ENCODE measurements at regions not wholly inside any gene's neighbourhood (a gene's known extent, or its start where the extent isn't known, plus 50 kb on each side); places are given as distances from the start of the nearest gene placed in this dataset.

GRCh38 chr5:155908543-155908942 is 418.4 kb upstream of the SGCD start:
- H3K9ac ChIP-seq (ENCODE audit: low read length in 3 of 3) = no peak overlapping the region
- no peaks in the 10 kb centered on the region for H3K36me3 ChIP-seq (ENCODE audit: control insufficient read depth in 2 of 3, insufficient read depth in 3 of 3, low read length in 3 of 3)
- H3K4me3 ChIP-seq (ENCODE audit: low read length in 3 of 3) = no peak overlapping the region
- no peaks in the 10 kb centered on the region for H3K9me3 ChIP-seq (ENCODE audit: control insufficient read depth in 2 of 3, insufficient read depth in 1 of 3, low read length in 3 of 3)
- H3K27ac ChIP-seq (ENCODE audit: low read depth in 2 of 2, low read length in 2 of 2) = no peak overlapping the region
- DNase-seq (no peak), FAIRE-seq (no peak)
- TF ChIP-seq, protein P1, sequence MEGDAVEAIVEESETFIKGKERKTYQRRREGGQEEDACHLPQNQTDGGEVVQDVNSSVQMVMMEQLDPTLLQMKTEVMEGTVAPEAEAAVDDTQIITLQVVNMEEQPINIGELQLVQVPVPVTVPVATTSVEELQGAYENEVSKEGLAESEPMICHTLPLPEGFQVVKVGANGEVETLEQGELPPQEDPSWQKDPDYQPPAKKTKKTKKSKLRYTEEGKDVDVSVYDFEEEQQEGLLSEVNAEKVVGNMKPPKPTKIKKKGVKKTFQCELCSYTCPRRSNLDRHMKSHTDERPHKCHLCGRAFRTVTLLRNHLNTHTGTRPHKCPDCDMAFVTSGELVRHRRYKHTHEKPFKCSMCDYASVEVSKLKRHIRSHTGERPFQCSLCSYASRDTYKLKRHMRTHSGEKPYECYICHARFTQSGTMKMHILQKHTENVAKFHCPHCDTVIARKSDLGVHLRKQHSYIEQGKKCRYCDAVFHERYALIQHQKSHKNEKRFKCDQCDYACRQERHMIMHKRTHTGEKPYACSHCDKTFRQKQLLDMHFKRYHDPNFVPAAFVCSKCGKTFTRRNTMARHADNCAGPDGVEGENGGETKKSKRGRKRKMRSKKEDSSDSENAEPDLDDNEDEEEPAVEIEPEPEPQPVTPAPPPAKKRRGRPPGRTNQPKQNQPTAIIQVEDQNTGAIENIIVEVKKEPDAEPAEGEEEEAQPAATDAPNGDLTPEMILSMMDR (IDR thresholded peaks at IDR 0.05; ENCODE audit: borderline replicate concordance, extremely low read depth, insufficient read depth) = no peak
- no peaks in the 10 kb centered on the region for H3K27me3 ChIP-seq (ENCODE audit: control insufficient read depth, insufficient read depth, low read length)
- H3K4me1 ChIP-seq (ENCODE audit: control insufficient read depth in 2 of 3, insufficient read depth in 2 of 3, low read depth in 1 of 3, low read length in 3 of 3) = no peaks in the 10 kb centered on the region
- intact Hi-C loops (cut with DNase I) = no loop called here

GRCh38 chr5:155912291-155912690 is 414.7 kb upstream of the SGCD start:
- no peaks in the 10 kb centered on the region for H3K9me3 ChIP-seq (ENCODE audit: control insufficient read depth in 2 of 3, insufficient read depth in 1 of 3, low read length in 3 of 3)
- intact Hi-C loops (cut with DNase I) = no loop called here
- no peak overlapping the region for H3K4me3 ChIP-seq (ENCODE audit: low read length in 3 of 3)
- no peak for FAIRE-seq
- H3K4me1 ChIP-seq (ENCODE audit: control insufficient read depth in 2 of 3, insufficient read depth in 2 of 3, low read depth in 1 of 3, low read length in 3 of 3) = no peaks in the 10 kb centered on the region
- H3K27me3 ChIP-seq (ENCODE audit: control insufficient read depth, insufficient read depth, low read length) = no peaks in the 10 kb centered on the region
- DNase-seq = no peak
- H3K27ac ChIP-seq (ENCODE audit: low read depth in 2 of 2, low read length in 2 of 2) = no peak overlapping the region
- H3K36me3 ChIP-seq (ENCODE audit: control insufficient read depth in 2 of 3, insufficient read depth in 3 of 3, low read length in 3 of 3) = no peaks in the 10 kb centered on the region
- TF ChIP-seq, protein P1 (IDR thresholded peaks at IDR 0.05; ENCODE audit: borderline replicate concordance, extremely low read depth, insufficient read depth) = no peak
- H3K9ac ChIP-seq (ENCODE audit: low read length in 3 of 3) = no peak overlapping the region

DNA sequence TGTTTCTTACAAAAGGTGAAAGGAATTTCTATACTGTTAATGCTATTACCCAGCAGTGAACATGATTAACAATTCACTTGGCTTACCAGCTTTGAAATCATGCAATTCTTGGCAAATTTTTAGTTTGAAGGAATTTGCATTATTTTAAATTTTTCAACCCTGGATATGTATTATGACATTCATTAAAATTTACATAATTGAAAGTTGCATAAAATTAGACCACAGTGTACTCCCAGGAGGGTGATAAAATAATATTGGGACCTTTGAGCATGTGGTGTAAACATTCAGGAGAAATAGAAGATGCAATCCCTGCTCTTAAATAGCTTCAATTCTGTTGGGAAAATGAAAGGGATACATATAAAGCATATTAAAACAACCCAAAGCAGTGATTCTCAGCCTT is 412.2 kb upstream of the SGCD start:
- intact Hi-C loops (cut with DNase I) = no loop called here
- DNase-seq = no peak
- Histone ChIP-seq H3K4me1 (ENCODE audit: control insufficient read depth in 2 of 3, insufficient read depth in 2 of 3, low read depth in 1 of 3, low read length in 3 of 3) (no peaks in the 10 kb centered on the region), H3K9ac (ENCODE audit: low read length in 3 of 3) (no peak overlapping the region), H3K27me3 (ENCODE audit: control insufficient read depth, insufficient read depth, low read length) (no peaks in the 10 kb centered on the region), H3K9me3 (ENCODE audit: control insufficient read depth in 2 of 3, insufficient read depth in 1 of 3, low read length in 3 of 3) (no peaks in the 10 kb centered on the region), H3K4me3 (ENCODE audit: low read length in 3 of 3) (no peak overlapping the region), H3K36me3 (ENCODE audit: control insufficient read depth in 2 of 3, insufficient read depth in 3 of 3, low read length in 3 of 3) (no peaks in the 10 kb centered on the region), H3K27ac (ENCODE audit: low read depth in 2 of 2, low read length in 2 of 2) (no peak overlapping the region)
- TF ChIP-seq, protein P1 (IDR thresholded peaks at IDR 0.05; ENCODE audit: borderline replicate concordance, extremely low read depth, insufficient read depth) = no peak
- no peak for FAIRE-seq

DNA sequence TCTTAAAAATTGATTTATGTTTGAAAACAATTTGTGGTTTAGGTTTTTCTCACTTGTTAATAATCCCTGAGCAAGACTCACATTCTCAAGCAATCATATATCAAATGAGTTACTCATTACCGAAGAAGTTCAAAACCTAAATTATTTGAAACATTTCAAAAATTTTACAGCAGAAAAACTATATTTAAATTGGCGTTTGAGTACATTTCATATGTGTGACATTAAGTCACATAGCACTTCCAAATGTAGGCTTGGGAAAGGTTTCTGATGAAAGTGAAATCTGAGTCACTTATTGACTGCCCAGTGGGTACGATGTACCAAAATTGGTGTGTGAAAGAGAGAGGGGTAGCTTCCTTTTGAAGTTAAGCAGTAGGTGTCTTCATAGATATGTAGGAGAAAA is 411.4 kb upstream of the SGCD start:
- DNase-seq (no peak), FAIRE-seq (peak; percentile 23)
- Histone ChIP-seq H3K4me3 (ENCODE audit: low read length in 3 of 3) (no peak overlapping the region), H3K9me3 (ENCODE audit: control insufficient read depth in 2 of 3, insufficient read depth in 1 of 3, low read length in 3 of 3) (no peaks in the 10 kb centered on the region), H3K27me3 (ENCODE audit: control insufficient read depth, insufficient read depth, low read length) (no peaks in the 10 kb centered on the region), H3K27ac (ENCODE audit: low read depth in 2 of 2, low read length in 2 of 2) (no peak overlapping the region), H3K36me3 (ENCODE audit: control insufficient read depth in 2 of 3, insufficient read depth in 3 of 3, low read length in 3 of 3) (no peaks in the 10 kb centered on the region), H3K4me1 (ENCODE audit: control insufficient read depth in 2 of 3, insufficient read depth in 2 of 3, low read depth in 1 of 3, low read length in 3 of 3) (no peaks in the 10 kb centered on the region), H3K9ac (ENCODE audit: low read length in 3 of 3) (no peak overlapping the region)
- intact Hi-C loops (cut with DNase I) = no loop called here
- TF ChIP-seq, protein P1 (IDR thresholded peaks at IDR 0.05; ENCODE audit: borderline replicate concordance, extremely low read depth, insufficient read depth) = no peak

All from kidney (tissue), 13 donors.